AG04449 (cell line): ENCODE measurements at regions not wholly inside any gene's neighbourhood (a gene's known extent, or its start where the extent isn't known, plus 50 kb on each side); places are given as distances from the start of the nearest gene placed in this dataset.
"Not testable (repeated sequence)": the region's sequence is repeated elsewhere in the genome, so short reads cannot be mapped to it uniquely, and the experiment has no call there.

Experiments
- CTCF ChIA-PET: fragments of 350-600 bp; formaldehyde crosslinking; extraction: SDS; loops from one replicate; lab custom pipeline; 2021; ENCODE audit warnings: antibody characterized with exemption; lab: Yijun Ruan, JAX
- POLR2A ChIA-PET: fragments of 400-600, 350-600 bp; formaldehyde crosslinking; extraction: SDS; loops from one replicate; lab custom pipeline; 2020; ENCODE audit warnings: antibody characterized with exemption, inconsistent platforms; lab: Yijun Ruan, JAX
- DNase-seq: peaks from one replicate; pipeline ENCODE4 v3.0.0-alpha.2; 2010; ENCODE audit warnings: low read depth, low spot score
- H3K4me3 ChIP-seq: 2 replicates; pipeline ENCODE4 v1.5.1; 2011; ENCODE audit warnings: low read depth, mild to moderate bottlenecking, control low read depth, low read length
- CTCF ChIP-seq: IDR thresholded peaks from one replicate; pipeline ENCODE4 v1.5.1; 2011; ENCODE audit warnings: mild to moderate bottlenecking, moderate library complexity, low read length, control low read depth, inconsistent platforms; ENCODE audit not compliant: insufficient read depth; ENCODE audit errors: missing control alignments

- no peak for DNase-seq
- CTCF ChIA-PET = no interaction called here
- no peak overlapping the region for H3K4me3 ChIP-seq
- POLR2A ChIA-PET = no interaction called here
- TF ChIP-seq CTCF = no peak
Measured at GRCh38 chr10:105579112-105579511, 938.0 kb downstream of the SORCS3 start.

GRCh38 chr10:105577865-105578607 lies 936.9 kb downstream of the SORCS3 start:
- TF ChIP-seq CTCF = no peak
- ChIA-PET CTCF (no interaction called here), POLR2A (no interaction called here)
- DNase-seq = no peak
- H3K4me3 ChIP-seq = no peak overlapping the region

- TF ChIP-seq CTCF = no peak
- DNase-seq = no peak
- no peak overlapping the region for H3K4me3 ChIP-seq
- CTCF ChIA-PET = no interaction called here
- POLR2A ChIA-PET = no interaction called here
Measured at GRCh38 chr10:105559333-105560097, 918.4 kb downstream of the SORCS3 start.

- POLR2A ChIA-PET, DNase-seq, CTCF ChIA-PET, H3K4me3 ChIP-seq: not testable (repeated sequence)
Measured at GRCh38 chr10:105550453-105550852, 909.4 kb downstream of the SORCS3 start.

- CTCF ChIA-PET = no interaction called here
Measured at GRCh38 chr10:105549731-105550130, 908.6 kb downstream of the SORCS3 start.

GRCh38 chr10:105545101-105545500 lies 904.0 kb downstream of the SORCS3 start:
- POLR2A ChIA-PET = no interaction called here
- H3K4me3 ChIP-seq = no peak overlapping the region
- TF ChIP-seq CTCF = no peak
- CTCF ChIA-PET = no interaction called here
- no peak for DNase-seq

More at GRCh38 chr10:105549731-105550130, 908.6 kb downstream of the SORCS3 start:
- no peak for DNase-seq
- TF ChIP-seq CTCF = no peak
- POLR2A ChIA-PET = no interaction called here
- no peak overlapping the region for H3K4me3 ChIP-seq
